D341Med (cell line): ENCODE measurements at regions not wholly inside any gene's neighbourhood (a gene's known extent, or its start where the extent isn't known, plus 50 kb on each side); places are given as distances from the start of the nearest gene placed in this dataset.
"Not testable (repeated sequence)": the region's sequence is repeated elsewhere in the genome, so short reads cannot be mapped to it uniquely, and the experiment has no call there.

ENCODE experiments used
- DNase-seq: peaks from one replicate; pipeline ENCODE4 v3.0.0; 2012; ENCODE audit warnings: low spot score

GRCh38 chr13:43946281-43946680, 66.6 kb downstream of the LACC1 start:
- no peak for DNase-seq

GRCh38 chr13:43947897-43948458, 68.3 kb downstream of the LACC1 start:
- DNase-seq, result no peak

- no peak for DNase-seq
These were observed 73.7 kb downstream of the LACC1 start for GRCh38 chr13:43953370-43953769.

- not testable (repeated sequence) for DNase-seq
These were observed 77.3 kb downstream of the LACC1 start for GRCh38 chr13:43956975-43957374.

GRCh38 chr13:43959291-43959690, 79.6 kb downstream of the LACC1 start:
- DNase-seq, result no peak

- DNase-seq, result no peak
These were observed 82.2 kb downstream of the LACC1 start for GRCh38 chr13:43961909-43962308.

GRCh38 chr13:43963726-43964125, 84.0 kb downstream of the LACC1 start:
- no peak for DNase-seq

GRCh38 chr13:43964698-43965458, 85.2 kb downstream of the LACC1 start:
- no peak for DNase-seq

GRCh38 chr13:43965459-43965845, 85.7 kb downstream of the LACC1 start:
- DNase-seq, result no peak

- DNase-seq, result not testable (repeated sequence)
These were observed 88.7 kb downstream of the LACC1 start for GRCh38 chr13:43968251-43968942.

GRCh38 chr13:43968943-43969690, 89.4 kb downstream of the LACC1 start:
- not testable (repeated sequence) for DNase-seq

- not testable (repeated sequence) for DNase-seq
These were observed 90.2 kb downstream of the LACC1 start for GRCh38 chr13:43969919-43970318.

- DNase-seq, result not testable (repeated sequence)
These were observed 91.0 kb downstream of the LACC1 start for GRCh38 chr13:43970520-43971242.

- not testable (repeated sequence) for DNase-seq
These were observed 91.6 kb downstream of the LACC1 start for GRCh38 chr13:43971324-43971723.

- no peak for DNase-seq
These were observed 98.2 kb downstream of the LACC1 start for GRCh38 chr13:43977911-43978310.

- no peak for DNase-seq
These were observed 99.0 kb downstream of the LACC1 start for GRCh38 chr13:43978688-43979087.

- no peak for DNase-seq
These were observed 99.8 kb downstream of the LACC1 start for GRCh38 chr13:43979492-43979891.

GRCh38 chr13:43980587-43980986, 100.9 kb downstream of the LACC1 start:
- no peak for DNase-seq

- no peak for DNase-seq
These were observed 101.4 kb downstream of the LACC1 start for GRCh38 chr13:43981091-43981490.

- DNase-seq, result no peak
These were observed 102.0 kb downstream of the LACC1 start for GRCh38 chr13:43981512-43982301.

- DNase-seq, result no peak
These were observed 103.7 kb downstream of the LACC1 start for GRCh38 chr13:43983373-43983772.
